A549 (cell line): ENCODE measurements at regions not wholly inside any gene's neighbourhood (a gene's known extent, or its start where the extent isn't known, plus 50 kb on each side); places are given as distances from the start of the nearest gene placed in this dataset.

Source experiments
- ATAC-seq, 2 experiments: fragments of 200-7000 bp in 1 of 2; fragments of >200 bp in 1 of 2; cut with Nextera tagmentation in 1 of 2; cut with Tn5 transposase in 1 of 2; 3 replicates each; pipeline versions ENCODE4 v1.8.0 to v1.9.1; 2018 to 2020; ENCODE audit warnings: mild to moderate bottlenecking in 1 of 2, moderate library complexity in 1 of 2
- CTCF ChIA-PET: fragments of 300-600 bp; sonication (Branson Sonifier 250); formaldehyde crosslinking; extraction: SDS; loops from one replicate; lab custom pipeline; 2021; ENCODE audit warnings: antibody characterized with exemption, inconsistent platforms; lab: Yijun Ruan, JAX
- POLR2A ChIA-PET: fragments of 350-600 bp; formaldehyde crosslinking; extraction: SDS; loops from one replicate; lab custom pipeline; 2021; ENCODE audit warnings: antibody characterized with exemption, inconsistent platforms; lab: Yijun Ruan, JAX
- DNase-seq, 2 experiments: peaks; one replicate each; pipeline versions ENCODE4 v3.0.0 to v3.0.0-alpha.2; 2011 to 2016; ENCODE audit warnings: low read depth in 1 of 2, low spot score in 1 of 2
- FAIRE-seq: peaks from 2 replicates; lab custom pipeline; 2011; peaks lifted over from hg19 to GRCh38; lab: Jason Lieb, UNC
- H3K27ac ChIP-seq, 2 experiments: fragments of >200 bp; sonication (Bioruptor Twin); formaldehyde crosslinking; 3 replicates each; pipeline ENCODE4 v1.5.1; 2016 to 2017
- H3K4me1 ChIP-seq: fragments of >200 bp; sonication (Bioruptor Twin); formaldehyde crosslinking; 3 replicates; pipeline ENCODE4 v1.6.1; 2016
- H3K4me2 ChIP-seq: fragments of >200 bp; sonication (Bioruptor Twin); formaldehyde crosslinking; 3 replicates; pipeline ENCODE4 v1.6.1; 2016
- H3K4me3 ChIP-seq: fragments of >200 bp; sonication (Bioruptor Twin); formaldehyde crosslinking; 3 replicates; pipeline ENCODE4 v1.5.1; 2016
- H3K9me3 ChIP-seq: fragments of >200 bp; sonication (Bioruptor Twin); formaldehyde crosslinking; 3 replicates; pipeline ENCODE4 v1.6.1; 2016
- ATOH8 ChIP-seq: fragments of 250-450 bp; sonication (Bioruptor Pico); IDR thresholded peaks from 2 replicates; pipeline ENCODE4 v1.5.0; 2020; ENCODE audit warnings: low read depth, mild to moderate bottlenecking, moderate library complexity
- BHLHE40 ChIP-seq: IDR thresholded peaks from 2 replicates; pipeline ENCODE4 v1.6.1; 2012; ENCODE audit warnings: low read depth, low read length, inconsistent platforms
- CEBPB ChIP-seq, 2 experiments: fragments of >200 bp in 1 of 2; sonication (Bioruptor Twin) in 1 of 2; formaldehyde crosslinking in 1 of 2; IDR thresholded peaks; 2 replicates each; pipeline ENCODE4 v1.6.1; 2012 to 2016
- CHD2 ChIP-seq: fragments of 150-350 bp; IDR thresholded peaks from 2 replicates; pipeline ENCODE4 v1.6.1; 2014; ENCODE audit warnings: low read length; ENCODE audit not compliant: partially characterized antibody
- ELK1 ChIP-seq: fragments of 150-350 bp; IDR thresholded peaks from 2 replicates; pipeline ENCODE4 v1.6.1; 2014; ENCODE audit warnings: low read depth, mild to moderate bottlenecking, low read length
- FOSB ChIP-seq: fragments of 250-450 bp; sonication (Bioruptor Pico); IDR thresholded peaks from 2 replicates; pipeline ENCODE4 v1.5.0; 2020; ENCODE audit warnings: mild to moderate bottlenecking, moderate library complexity
- FOSL2 ChIP-seq, 2 experiments: fragments of 450-650 bp in 1 of 2; fragments of >200 bp in 1 of 2; sonication (Bioruptor Twin) in 1 of 2; formaldehyde crosslinking; IDR thresholded peaks; 2 replicates each; pipeline versions ENCODE4 v1.5.0 to v1.6.1; 2016 to 2020; ENCODE audit warnings: mild to moderate bottlenecking in 1 of 2, moderate library complexity in 1 of 2
- GATA3 ChIP-seq: IDR thresholded peaks from 2 replicates; pipeline ENCODE4 v1.6.1; 2012; ENCODE audit warnings: borderline replicate concordance
- HDAC2 ChIP-seq: fragments of 200-600 bp; sonication (generic); IDR thresholded peaks from 2 replicates; pipeline ENCODE4 v1.6.1; 2016
- HOXA7 ChIP-seq: fragments of 250-450 bp; sonication (Bioruptor Pico); IDR thresholded peaks from 2 replicates; pipeline ENCODE4 v1.5.0; 2020; ENCODE audit warnings: mild to moderate bottlenecking, moderate library complexity
- JUN ChIP-seq, 2 experiments: fragments of >200 bp; sonication (Bioruptor Twin); formaldehyde crosslinking; IDR thresholded peaks; 2 replicates in 1 of 2; 3 replicates in 1 of 2; pipeline ENCODE4 v1.6.1; 2016 to 2017
- JUNB ChIP-seq: fragments of >200 bp; sonication (Bioruptor Twin); formaldehyde crosslinking; IDR thresholded peaks from 2 replicates; pipeline ENCODE4 v1.6.1; 2016
- MAFK ChIP-seq: fragments of 450-650 bp; IDR thresholded peaks from 2 replicates; pipeline ENCODE4 v1.6.1; 2014; ENCODE audit not compliant: partially characterized antibody
- MAX ChIP-seq: IDR thresholded peaks from 2 replicates; pipeline ENCODE4 v1.6.1; 2012
- NPAS2 ChIP-seq: fragments of 250-450 bp; sonication (Bioruptor Pico); IDR thresholded peaks from 2 replicates; pipeline ENCODE4 v1.8.0; 2022; ENCODE audit warnings: mild to moderate bottlenecking, moderate library complexity, borderline replicate concordance
- POLR2A ChIP-seq: IDR thresholded peaks from 2 replicates; pipeline ENCODE4 v1.6.1; 2012; ENCODE audit warnings: mild to moderate bottlenecking, low read length
- RAD21 ChIP-seq, 2 experiments: fragments of >200 bp in 1 of 2; sonication (Bioruptor Twin) in 1 of 2; formaldehyde crosslinking in 1 of 2; IDR thresholded peaks in 1 of 2; conservative IDR thresholded peaks in 1 of 2; 2 replicates in 1 of 2; 3 replicates in 1 of 2; pipeline ENCODE4 v1.6.1; 2012 to 2018; ENCODE audit warnings: inconsistent platforms in 1 of 2
- RCOR1 ChIP-seq: fragments of 150-350 bp; IDR thresholded peaks from 2 replicates; pipeline ENCODE4 v1.6.1; 2014; ENCODE audit warnings: antibody characterized with exemption, low read length, low read depth
- SREBF2 ChIP-seq: fragments of 450-650 bp; IDR thresholded peaks from 2 replicates; pipeline ENCODE4 v1.6.1; 2014; ENCODE audit warnings: mild to moderate bottlenecking, moderate library complexity
- TP53 ChIP-seq: fragments of 250-450 bp; sonication (Bioruptor Pico); IDR thresholded peaks from 2 replicates; pipeline ENCODE4 v1.5.0; 2021; ENCODE audit warnings: mild to moderate bottlenecking, moderate library complexity
- ZC3H11A ChIP-seq: fragments of 450-650 bp; IDR thresholded peaks from 2 replicates; pipeline ENCODE4 v1.6.1; 2014; ENCODE audit warnings: antibody characterized with exemption, mild to moderate bottlenecking
- ZFP36 ChIP-seq: fragments of 450-650 bp; IDR thresholded peaks from 2 replicates; pipeline ENCODE4 v1.6.1; 2014; ENCODE audit warnings: borderline replicate concordance; ENCODE audit not compliant: partially characterized antibody
- WGBS: methylation state at CpG from one replicate; pipeline ENCODE4 v1.1.6; 2017; ENCODE audit errors: missing lambda C conversion rate; 5-methylcytosine and 5-hydroxymethylcytosine counted together
- TF ChIP-seq, protein P1 (sequence below): IDR thresholded peaks from 2 replicates; pipeline ENCODE4 v1.6.1; 2012; ENCODE audit warnings: low read depth, borderline replicate concordance
- TF ChIP-seq, protein P2 (sequence below): fragments of >200 bp; sonication (Bioruptor Twin); formaldehyde crosslinking; IDR thresholded peaks from 3 replicates; pipeline ENCODE4 v1.6.1; 2016

DNA sequence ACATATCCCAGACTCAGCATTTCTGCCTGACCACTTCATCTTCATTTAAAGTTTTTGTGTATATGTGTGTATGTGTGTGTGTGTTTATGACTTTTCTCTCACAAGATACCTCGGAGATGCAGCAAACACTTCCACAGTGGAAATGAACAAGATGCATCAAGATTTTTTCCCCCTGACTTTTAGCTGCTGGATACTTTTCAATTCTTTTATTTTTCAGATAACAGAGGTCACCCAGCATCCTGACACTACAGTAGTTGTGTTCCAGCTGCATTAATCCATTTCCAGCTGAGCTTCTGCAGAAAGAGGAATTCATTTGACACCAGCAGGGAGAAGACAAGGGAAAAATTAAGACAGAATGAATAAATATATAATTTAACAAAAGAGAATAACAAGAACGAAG, 130.2 kb upstream of the PSMD7 start:
- POLR2A ChIA-PET, result no interaction called here
- no peak for TF ChIP-seq JUNB
- TF ChIP-seq ELK1, result no peak
- TF ChIP-seq, protein P1, sequence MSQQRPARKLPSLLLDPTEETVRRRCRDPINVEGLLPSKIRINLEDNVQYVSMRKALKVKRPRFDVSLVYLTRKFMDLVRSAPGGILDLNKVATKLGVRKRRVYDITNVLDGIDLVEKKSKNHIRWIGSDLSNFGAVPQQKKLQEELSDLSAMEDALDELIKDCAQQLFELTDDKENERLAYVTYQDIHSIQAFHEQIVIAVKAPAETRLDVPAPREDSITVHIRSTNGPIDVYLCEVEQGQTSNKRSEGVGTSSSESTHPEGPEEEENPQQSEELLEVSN, result no peak
- TF ChIP-seq TP53, result no peak
- no peak for TF ChIP-seq CHD2
- TF ChIP-seq MAFK, result no peak
- TF ChIP-seq RCOR1, result no peak
- no peak for TF ChIP-seq NPAS2
- TF ChIP-seq, protein P2, sequence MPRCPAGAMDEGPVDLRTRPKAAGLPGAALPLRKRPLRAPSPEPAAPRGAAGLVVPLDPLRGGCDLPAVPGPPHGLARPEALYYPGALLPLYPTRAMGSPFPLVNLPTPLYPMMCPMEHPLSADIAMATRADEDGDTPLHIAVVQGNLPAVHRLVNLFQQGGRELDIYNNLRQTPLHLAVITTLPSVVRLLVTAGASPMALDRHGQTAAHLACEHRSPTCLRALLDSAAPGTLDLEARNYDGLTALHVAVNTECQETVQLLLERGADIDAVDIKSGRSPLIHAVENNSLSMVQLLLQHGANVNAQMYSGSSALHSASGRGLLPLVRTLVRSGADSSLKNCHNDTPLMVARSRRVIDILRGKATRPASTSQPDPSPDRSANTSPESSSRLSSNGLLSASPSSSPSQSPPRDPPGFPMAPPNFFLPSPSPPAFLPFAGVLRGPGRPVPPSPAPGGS, result no peak
- TF ChIP-seq ZC3H11A, result no peak
- no peak for TF ChIP-seq HDAC2
- TF ChIP-seq MAX, result no peak
- TF ChIP-seq JUN (IDR thresholded peaks at IDR 0.05), result no peak
- no peak for TF ChIP-seq HOXA7 (CRISPR knock-in tag)
- TF ChIP-seq SREBF2, result no peak
- no peak for TF ChIP-seq BHLHE40
- DNase-seq (no peak), ATAC-seq (no peak), FAIRE-seq (no peak)
- H3K4me2 ChIP-seq, result no peak overlapping the region
- no peak overlapping the region for H3K27ac ChIP-seq
- H3K9me3 ChIP-seq, result 0 out of 3 replicates have a peak, but pooled peaks cover 3% of the 10 kb centered on the region
- WGBS, result 18% methylated on average over 2 of the region's 2 CpGs
- no peaks in the 10 kb centered on the region for H3K4me1 ChIP-seq
- CTCF ChIA-PET, result interaction anchor here (0.6 kb wide), 1 partner anchor 1628 kb away, joined by 3 read pairs; no protein-coding TSS in a partner anchor
- no peak overlapping the region for H3K4me3 ChIP-seq

DNA sequence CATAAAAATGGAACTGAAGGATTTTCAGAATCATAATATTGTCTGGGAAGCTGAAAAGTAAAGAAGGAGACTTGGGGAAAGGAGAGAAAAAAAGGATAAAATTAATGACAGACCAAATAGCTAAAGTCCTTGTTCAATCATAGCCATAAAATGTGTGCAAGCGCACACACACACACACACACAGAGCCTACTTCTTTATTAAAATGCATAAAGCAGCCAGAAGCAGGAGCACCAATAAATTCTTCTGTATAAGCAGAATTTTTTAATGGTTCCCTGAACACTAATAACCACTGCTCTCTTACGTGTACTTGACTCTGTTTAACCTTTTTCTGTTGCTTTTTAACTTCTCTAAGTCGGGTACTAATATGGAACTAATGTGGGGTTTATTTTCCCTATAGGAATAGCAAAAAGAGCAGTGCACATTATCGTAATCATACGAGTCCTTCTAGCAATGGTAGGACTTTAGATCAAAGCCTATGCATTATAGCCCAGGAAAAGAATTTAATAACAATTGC, 131.0 kb upstream of the PSMD7 start:
- no peak overlapping the region for H3K4me2 ChIP-seq
- ChIA-PET POLR2A (no interaction called here), CTCF (no interaction called here)
- no peak overlapping the region for H3K27ac ChIP-seq
- TF ChIP-seq FOSB (CRISPR knock-in tag), result no peak
- TF ChIP-seq GATA3, result no peak
- no peak for TF ChIP-seq ATOH8 (CRISPR knock-in tag)
- TF ChIP-seq FOSL2 (IDR thresholded peaks at IDR 0.05), result no peak
- no peak for TF ChIP-seq FOSL2 (CRISPR knock-in tag; IDR thresholded peaks at IDR 0.05)
- TF ChIP-seq ZFP36, result no peak
- DNase-seq (no peak), FAIRE-seq (no peak), ATAC-seq (no peak)
- 27% methylated on average over 5 of the region's 5 CpGs for WGBS
- no peak overlapping the region for H3K4me3 ChIP-seq
- no peaks in the 10 kb centered on the region for H3K4me1 ChIP-seq
- H3K9me3 ChIP-seq, result peaks cover 4% of the 10 kb centered on the region; the same call in 1 of the 3 replicates

- ATAC-seq (no peak), FAIRE-seq (no peak), DNase-seq (no peak)
- WGBS, result 2% methylated on average over 2 of the region's 2 CpGs
- CTCF ChIA-PET, result no interaction called here
- H3K4me2 ChIP-seq, result no peak overlapping the region
- H3K27ac ChIP-seq, result no peak overlapping the region
- H3K4me3 ChIP-seq, result no peak overlapping the region
- POLR2A ChIA-PET, result no interaction called here
- TF ChIP-seq HDAC2, result no peak
- TF ChIP-seq ELK1, result no peak
- TF ChIP-seq CHD2, result no peak
- TF ChIP-seq POLR2A, result no peak
- no peak for TF ChIP-seq CEBPB (IDR thresholded peaks at IDR 0.05)
- no peak for TF ChIP-seq RAD21 (conservative IDR thresholded peaks at IDR 0.05 in 1 of 2, IDR thresholded peaks at IDR 0.05 in 1 of 2)
- no peak for TF ChIP-seq MAFK
- TF ChIP-seq MAX, result no peak
- H3K4me1 ChIP-seq, result no peaks in the 10 kb centered on the region
- peaks cover 5% of the 10 kb centered on the region; the same call in 1 of the 3 replicates for H3K9me3 ChIP-seq
Observed at GRCh38 chr16:74160759-74161158, 135.9 kb upstream of the PSMD7 start.
